Right kidney (tissue), 1 donor: ENCODE measurements at regions not wholly inside any gene's neighbourhood (a gene's known extent, or its start where the extent isn't known, plus 50 kb on each side); places are given as distances from the start of the nearest gene placed in this dataset.
"Not testable (repeated sequence)": the region's sequence is repeated elsewhere in the genome, so short reads cannot be mapped to it uniquely, and the experiment has no call there.

Experiments
- DNase-seq: peaks from one replicate; pipeline ENCODE4 v3.0.0-alpha.2; 2016

DNA sequence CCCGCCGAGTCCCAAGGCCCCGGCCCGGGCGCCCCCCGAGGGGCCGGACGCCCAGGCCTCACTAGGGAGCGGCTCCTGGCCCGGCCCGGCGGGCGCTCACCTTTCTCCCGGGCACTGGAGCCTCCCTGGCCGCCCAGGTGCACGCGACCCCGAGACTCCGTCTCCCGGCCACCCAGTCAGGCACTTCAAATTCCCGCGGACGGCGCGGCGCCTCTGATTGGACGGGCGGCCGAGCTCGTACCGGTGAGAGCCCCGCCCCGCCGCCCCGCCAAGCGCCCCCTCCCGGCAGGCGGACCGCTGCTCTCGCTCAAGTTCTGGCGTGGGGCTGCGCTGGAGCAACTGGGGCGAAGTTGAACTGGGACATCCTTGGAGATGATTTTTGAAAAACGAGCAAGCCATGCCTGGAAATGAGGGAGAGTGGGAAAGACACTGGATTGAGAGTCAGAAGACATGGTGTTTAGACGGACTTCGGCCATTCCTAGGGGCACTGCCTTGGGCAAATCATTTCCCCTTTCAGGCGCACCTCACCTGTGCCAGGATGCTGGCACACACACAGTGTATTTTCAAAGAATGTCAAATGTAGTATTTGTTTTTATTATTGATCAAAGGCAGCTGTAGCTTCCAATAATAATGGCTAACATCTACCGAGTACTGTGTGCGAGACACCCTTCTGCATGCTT lies 485.3 kb downstream of the UQCRFS1 start:
- DNase-seq = peak; percentile 42

DNA sequence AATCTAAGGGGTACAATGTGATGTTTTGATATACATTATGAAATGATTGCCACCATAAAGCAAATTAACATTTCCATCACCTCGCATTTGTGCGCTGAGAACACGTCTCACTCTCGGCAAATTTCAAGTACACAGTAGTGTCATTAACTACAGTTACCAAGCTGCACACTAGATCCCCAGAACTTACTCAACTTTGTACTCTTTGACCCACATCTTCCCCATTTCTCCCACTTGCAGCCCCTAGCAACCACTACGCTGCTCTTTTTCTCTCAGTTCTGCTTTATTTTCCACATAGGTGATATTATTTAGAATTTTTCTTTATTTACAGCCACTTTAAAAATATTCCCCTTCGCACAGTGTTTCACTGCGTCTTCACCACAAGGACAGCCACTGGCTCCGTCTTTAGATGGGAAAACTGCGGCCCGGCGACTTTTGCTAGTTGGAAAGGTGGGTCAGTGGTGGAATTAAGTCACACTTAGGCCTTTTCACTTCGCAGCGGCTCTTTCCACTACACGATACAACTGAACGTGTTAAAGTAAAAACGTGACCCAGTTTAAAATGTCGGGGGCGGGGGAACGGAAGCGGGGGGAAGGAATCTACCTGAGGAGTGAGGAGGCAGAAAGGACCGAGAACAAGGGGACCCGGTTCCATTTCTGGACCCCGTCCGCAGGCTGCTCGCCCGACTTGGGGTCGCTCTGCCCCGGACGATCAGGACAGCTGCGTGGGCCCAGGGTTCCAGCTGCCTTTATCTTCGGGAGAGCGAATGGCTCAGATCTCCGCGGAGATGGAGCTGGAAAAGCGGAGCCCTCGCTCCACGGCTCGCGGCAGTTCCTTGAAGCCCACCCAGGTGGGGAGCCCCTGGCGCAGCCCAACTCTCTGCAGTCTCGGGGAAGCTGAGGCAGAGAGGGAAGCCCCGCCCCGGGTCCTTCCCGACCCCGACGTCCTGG lies 486.1 kb downstream of the UQCRFS1 start:
- no peak for DNase-seq

DNA sequence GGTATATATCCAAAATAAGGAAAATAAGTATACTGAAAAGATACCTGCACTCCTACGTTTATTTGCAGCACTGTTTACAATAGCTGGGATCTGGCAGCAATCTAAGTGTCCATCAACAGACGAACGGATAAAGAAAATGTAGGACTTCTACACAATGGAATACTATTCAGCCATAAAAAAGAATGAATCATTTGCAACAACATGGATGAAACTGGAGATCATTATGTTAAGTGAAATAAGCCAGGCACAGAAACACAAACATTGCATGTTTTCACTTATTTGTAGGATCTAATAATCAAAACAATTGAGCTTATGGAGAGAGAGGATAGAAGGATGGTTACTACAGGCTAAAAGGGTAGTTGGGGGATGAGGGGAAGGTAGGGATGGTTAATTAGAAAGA lies 494.0 kb downstream of the UQCRFS1 start:
- DNase-seq = no peak

- no peak for DNase-seq
Observed at GRCh38 chr19:28715157-28715556, 497.8 kb downstream of the UQCRFS1 start.

- no peak for DNase-seq
Observed at GRCh38 chr19:28711411-28711810, 501.5 kb downstream of the UQCRFS1 start.

DNA sequence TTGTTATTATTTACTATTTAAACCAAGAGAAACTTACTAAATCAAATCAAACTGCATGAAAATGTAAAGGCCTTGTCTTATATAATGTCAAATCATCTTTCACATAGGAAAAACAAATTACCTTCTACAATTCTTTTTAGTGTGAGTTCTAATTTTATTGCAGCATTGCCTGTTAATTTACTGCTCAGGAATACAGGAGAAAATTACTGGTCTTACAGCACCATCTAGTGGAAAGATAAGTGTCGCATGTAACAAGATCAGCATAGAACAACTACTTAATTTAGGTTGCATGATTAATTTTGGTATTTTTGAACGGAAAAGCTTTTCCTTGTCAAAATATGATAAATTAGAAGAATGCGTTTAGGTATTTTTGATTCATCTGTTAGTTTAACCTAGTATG lies 502.7 kb downstream of the UQCRFS1 start:
- DNase-seq = no peak

DNA sequence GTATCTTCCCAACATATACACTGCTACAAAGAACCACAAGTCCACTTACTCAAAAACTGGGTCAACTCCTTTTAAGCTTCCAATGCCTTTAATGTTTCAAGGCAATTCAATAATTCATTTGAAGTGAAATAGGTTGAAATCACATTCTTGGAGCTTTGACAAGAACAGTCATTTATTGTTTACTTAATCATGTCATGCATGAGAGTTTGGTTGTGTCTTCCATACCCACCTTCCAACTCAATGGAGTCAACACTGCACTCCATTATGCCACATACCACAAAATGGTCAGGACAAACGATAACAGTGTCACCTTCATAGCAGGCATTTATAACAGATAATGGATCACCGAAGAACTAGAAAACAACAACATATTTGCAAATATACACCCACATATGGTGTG lies 506.3 kb downstream of the UQCRFS1 start:
- no peak for DNase-seq

DNA sequence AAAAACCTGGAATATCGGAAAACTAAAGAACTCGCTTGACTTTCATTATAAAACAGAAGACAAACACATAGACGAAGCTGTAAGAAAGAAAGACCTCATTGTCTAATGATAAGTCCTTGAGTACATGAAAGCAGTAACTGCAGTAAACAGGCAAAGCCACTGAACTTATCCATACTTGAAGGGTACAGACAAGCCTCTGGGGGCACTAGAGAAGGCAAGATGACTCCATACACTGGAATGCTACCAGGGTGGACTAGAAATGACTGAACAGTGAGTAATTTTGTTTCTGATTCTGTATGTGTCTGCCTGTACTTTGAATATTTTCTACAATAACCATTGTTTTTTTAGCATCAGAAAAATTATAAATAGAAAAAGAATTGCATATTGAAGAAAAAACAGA lies 507.9 kb downstream of the UQCRFS1 start:
- no peak for DNase-seq

GRCh38 chr19:28703400-28703956 lies 509.5 kb downstream of the UQCRFS1 start:
- no peak for DNase-seq

- DNase-seq = no peak
Observed at GRCh38 chr19:28701491-28701890, 511.5 kb downstream of the UQCRFS1 start.

DNA sequence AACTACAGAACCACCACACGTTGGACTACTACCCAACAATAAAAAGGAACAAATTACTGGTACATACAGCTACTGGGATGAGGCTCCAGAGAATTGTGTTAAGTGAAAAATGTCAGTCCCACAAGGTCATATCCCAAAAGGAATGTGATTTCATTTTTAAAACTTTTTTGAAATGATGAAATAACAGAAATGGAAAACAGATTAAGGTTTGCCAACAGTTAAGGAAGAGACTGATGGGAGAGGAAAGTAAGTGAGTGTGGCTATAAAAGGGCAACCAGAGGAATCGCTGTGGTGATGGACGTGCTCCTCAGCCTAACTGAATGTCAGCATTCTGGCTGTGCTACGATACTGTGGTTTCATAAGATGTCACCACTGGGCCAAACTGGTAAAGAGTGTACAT lies 512.8 kb downstream of the UQCRFS1 start:
- no peak for DNase-seq

DNA sequence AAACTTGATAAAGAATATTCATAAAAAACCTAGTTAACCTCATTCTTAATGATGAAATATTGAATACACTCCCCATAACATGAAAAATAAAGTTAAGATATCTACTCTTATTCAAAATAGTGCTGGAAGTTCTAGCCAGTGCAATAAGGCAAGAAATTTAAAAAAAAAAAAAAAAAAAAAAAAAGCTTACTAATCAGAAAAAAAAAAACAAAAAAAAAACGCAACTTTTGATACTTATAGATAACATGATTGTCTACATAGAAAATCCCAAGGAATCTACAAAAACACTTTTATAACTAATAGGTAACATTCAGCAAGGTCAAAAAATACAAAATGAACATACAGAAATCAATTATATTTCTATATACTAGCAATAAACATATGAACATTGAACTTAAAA lies 515.6 kb downstream of the UQCRFS1 start:
- DNase-seq = no peak

DNA sequence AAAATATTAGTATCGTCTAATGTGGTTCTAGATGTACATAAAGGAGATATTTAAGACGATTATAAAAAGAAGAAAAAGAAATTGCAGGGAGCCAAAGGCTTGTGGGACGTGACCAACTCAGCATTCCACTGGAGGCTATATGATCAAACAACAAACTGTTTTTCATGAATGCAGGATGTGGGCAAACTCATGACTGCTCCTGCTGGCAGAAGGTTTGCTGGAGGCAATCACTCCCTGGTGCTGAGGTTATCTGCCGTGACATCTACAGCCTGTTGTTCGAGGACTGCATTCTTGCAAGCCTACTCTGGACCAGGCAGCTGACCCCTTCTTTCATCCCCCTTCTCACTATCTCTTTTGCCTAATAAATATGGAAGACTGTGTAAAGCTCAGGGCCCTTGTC lies 518.1 kb downstream of the UQCRFS1 start:
- DNase-seq = no peak

DNA sequence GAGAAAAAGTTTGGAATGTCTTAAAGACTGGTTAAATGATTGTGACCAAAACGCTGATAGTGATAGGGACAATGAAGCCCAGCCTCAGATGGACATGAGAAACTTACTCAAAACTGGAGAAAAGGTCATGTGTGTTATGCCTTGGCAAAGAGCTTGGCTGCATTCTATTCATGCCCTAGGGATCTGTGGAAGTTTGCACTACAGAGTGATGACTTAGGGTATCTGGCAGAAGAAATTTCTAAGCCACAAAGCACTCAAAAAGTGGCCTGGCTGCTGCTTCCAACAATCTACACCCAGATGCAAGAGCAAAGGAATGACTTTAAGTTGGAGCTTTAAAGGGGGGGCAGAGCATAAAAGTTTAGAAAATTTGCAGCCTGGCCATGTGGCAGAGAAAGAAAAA lies 521.3 kb downstream of the UQCRFS1 start:
- DNase-seq = no peak

DNA sequence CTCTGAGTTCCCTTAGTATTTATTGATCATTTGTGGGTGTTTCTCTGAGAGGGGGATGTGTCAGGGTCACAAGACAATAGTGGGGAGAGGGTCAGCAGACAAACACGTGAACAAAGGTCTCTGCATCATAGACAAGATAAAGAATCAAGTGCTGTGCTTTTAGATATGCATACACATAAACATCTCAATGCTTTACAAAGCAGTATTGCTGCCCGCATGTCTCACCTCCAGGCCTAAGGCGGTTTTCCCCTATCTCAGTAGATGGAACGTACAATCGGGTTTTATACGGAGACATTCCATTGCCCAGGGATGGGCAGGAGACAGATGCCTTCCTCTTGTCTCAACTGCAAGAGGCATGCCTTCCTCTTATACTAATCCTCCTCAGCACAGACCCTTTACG lies 523.5 kb downstream of the UQCRFS1 start:
- not testable (repeated sequence) for DNase-seq

GRCh38 chr19:28687296-28687695 lies 525.7 kb downstream of the UQCRFS1 start:
- no peak for DNase-seq

GRCh38 chr19:28686756-28687155 lies 526.2 kb downstream of the UQCRFS1 start:
- DNase-seq = no peak

DNA sequence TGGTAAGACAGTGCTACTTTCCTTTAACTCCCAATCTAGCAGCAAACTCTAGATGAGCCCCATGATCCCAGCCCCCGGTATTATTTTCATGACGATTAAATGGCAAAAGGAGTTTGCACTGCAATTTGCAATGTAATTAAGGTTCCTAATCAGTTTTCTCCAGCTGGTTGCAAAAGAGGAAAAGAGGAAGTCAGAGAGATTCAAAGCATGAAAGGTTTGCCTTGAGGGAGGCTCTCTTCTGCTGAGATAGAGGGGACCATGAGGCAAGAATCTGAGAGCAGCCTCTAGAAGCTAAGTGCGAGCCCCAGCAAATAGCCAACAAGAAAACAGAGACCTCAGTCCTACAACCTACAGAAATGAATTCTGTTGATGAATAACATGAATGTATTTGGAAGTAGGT lies 527.1 kb downstream of the UQCRFS1 start:
- DNase-seq = no peak

DNA sequence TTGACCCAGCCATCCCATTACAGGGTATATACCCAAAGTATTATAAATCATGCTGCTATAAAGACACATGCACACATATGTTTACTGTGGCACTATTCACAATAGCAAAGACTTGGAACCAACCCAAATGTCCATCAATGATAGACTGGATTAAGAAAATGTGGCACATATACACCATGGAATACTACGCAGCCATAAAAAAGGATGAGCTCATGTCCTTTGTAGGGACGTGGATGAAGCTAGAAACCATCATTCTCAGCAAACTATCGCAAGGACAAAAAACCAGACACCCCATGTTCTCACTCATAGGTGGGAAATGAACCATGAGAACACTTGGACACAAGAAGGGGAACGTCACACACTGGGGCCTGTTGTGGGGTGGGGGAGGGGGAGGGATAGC lies 527.9 kb downstream of the UQCRFS1 start:
- DNase-seq = not testable (repeated sequence)

DNA sequence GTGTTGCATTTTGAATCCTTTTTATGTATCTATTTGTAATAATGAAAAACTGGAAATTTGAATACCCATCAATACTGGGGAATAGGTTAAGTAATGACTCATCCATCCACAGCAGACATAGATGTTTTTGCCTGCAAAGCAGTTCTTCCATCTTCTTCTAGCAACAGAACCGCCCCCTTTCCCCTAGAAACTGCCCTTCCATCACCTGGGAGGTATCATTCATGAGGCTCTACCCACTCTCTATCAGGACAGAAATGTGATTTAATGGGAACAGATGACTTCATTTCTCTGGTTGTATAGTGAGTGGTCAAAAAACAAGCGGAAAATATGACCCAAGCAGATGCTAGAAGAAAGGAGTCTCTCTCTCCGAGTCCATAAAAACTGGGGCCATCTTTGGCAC lies 532.8 kb downstream of the UQCRFS1 start:
- DNase-seq = no peak

- no peak for DNase-seq
Observed at GRCh38 chr19:28670836-28671235, 542.1 kb downstream of the UQCRFS1 start.

DNA sequence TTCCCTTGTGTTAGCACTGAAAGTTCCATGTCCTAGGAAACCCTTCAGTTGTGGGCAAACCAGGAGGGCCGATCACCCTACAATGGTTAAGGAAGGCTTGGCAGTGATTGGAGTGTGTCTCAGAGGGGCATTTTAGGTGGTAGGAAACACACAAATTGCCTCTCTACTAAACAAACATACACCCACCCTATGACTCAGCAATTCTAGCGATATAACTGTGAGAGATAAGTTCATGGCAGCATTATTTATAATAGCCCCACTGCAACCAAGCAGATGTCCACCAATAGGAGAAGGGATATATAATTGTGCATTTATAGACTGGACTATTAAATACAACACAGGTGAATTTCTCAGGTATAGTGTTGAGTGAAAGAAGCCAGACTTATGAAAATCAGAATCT lies 543.1 kb downstream of the UQCRFS1 start:
- no peak for DNase-seq

DNA sequence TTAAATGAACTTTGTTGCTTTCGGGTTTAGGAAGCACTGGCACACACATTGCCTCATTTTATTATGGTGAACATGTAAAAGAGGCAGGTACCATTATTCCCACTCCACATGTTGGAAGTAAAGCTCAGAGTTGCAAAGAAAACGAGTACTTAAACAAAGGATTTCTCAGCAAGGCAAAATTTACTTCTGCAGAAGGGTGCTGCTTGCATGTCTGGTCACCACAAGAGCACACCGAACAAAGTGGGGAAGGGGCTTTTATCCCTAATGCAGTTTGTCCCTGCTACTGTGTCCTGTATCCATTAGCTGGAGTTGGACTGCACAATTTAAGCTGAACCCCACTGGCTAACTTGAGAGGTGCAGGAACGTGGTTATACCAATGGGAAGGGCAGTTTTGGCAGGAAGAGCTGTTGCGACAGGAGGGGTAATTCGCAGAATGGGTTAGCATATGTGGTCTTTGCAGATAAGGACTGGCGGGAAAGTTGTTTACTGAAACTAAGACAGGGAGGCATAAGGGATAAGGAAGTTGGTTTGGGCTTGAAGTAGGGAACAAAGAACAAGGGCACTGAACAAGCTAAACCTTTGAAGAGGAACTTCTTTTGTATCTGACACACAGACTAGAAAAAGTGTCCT lies 545.5 kb downstream of the UQCRFS1 start:
- DNase-seq = no peak
